GM19238 (cell line): ENCODE measurements at regions not wholly inside any gene's neighbourhood (a gene's known extent, or its start where the extent isn't known, plus 50 kb on each side); places are given as distances from the start of the nearest gene placed in this dataset.
"Not testable (repeated sequence)": the region's sequence is repeated elsewhere in the genome, so short reads cannot be mapped to it uniquely, and the experiment has no call there.

Source experiments
- DNase-seq: peaks from one replicate; pipeline ENCODE4 v3.0.0; 2011; ENCODE audit warnings: low spot score; ENCODE audit not compliant: insufficient read length

GRCh38 chr5:2534251-2534650, 217.2 kb downstream of the IRX2 start:
- DNase-seq = no peak

GRCh38 chr5:2533848-2534247, 217.6 kb downstream of the IRX2 start:
- not testable (repeated sequence) for DNase-seq

DNA sequence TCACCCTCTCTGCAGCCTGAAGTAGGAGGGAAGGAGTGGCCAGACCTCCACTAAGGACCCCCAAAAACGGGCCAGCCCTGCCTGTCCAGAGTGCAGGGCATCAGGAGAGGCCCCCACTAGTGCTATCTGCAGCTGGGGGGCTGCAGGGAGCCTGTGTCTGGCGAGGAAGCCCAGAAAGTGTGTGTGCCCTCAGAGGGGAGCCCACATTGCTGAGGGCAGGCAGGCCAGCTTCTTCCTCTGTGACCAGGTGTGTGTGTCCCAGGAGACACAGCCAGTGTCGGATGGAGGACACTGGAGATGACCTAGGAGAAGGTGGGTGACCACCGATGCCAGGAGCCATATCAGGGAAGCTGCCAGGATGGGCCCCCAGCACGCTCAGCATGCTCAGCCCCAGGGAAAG, 218.7 kb downstream of the IRX2 start:
- no peak for DNase-seq

- no peak for DNase-seq
Measured at GRCh38 chr5:2531318-2531717, 220.2 kb downstream of the IRX2 start.

GRCh38 chr5:2530609-2531008, 220.9 kb downstream of the IRX2 start:
- no peak for DNase-seq

- no peak for DNase-seq
Measured at GRCh38 chr5:2529371-2530092, 221.9 kb downstream of the IRX2 start.

- DNase-seq = no peak
Measured at GRCh38 chr5:2525351-2525750, 226.1 kb downstream of the IRX2 start.

DNA sequence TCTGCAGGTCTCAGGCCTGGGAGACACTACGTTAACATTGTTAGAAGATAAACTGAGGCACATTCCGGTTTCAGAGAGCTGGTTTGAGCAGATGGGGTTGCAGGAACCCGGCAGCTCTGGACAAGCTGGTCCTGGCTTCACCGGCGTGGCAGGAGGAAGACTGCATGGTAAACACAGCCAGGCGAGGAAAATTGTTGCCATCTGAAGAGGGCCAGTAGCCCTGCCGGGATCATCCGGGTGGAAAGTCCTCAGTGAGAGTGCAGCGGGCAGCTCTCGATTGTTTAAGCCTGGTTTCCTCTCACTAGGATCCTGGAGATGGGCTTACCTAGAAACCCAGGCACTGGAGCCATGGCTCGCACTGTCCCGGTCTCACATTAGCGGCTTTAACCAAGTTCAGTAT, 226.9 kb downstream of the IRX2 start:
- DNase-seq = no peak

DNA sequence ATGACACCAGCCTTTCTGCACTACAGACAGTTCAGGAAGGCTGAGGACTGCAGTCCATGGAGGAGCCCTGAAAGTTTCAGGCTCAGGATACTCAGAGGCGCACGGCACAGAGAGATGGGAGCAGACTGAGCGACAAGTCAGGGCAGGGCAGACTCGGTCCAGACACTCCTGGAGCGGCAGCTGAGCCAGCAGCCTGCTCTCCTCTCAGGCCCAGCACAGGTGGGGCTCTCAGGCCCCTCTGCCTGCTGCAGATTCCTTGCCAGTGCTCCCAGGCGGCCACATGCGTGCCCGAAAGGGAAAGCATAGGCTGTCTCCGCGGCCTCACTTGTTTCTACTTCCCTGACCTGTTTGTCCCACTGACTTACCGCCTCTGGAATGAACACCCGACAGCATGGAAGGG, 228.3 kb downstream of the IRX2 start:
- DNase-seq = no peak

DNA sequence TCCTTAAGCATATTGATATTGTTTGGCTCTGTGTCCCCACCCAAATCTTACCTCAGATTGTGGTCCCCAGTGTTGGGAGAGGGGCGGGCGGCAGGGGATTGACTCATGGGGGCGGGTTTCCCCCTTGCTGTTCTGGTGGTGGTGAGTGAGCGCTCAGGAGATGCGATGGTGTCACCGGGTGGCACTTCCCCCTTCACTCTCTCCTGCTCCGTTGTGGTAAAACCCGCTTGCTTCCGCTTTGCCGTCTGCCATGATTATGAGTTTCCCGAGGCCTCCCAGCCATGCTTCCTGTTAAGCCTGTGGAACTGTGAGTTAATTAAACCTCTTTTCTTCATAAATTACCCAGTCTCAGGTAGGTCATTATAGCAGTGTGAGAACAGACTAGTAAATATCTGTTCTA, 229.1 kb downstream of the IRX2 start:
- DNase-seq = no peak

DNA sequence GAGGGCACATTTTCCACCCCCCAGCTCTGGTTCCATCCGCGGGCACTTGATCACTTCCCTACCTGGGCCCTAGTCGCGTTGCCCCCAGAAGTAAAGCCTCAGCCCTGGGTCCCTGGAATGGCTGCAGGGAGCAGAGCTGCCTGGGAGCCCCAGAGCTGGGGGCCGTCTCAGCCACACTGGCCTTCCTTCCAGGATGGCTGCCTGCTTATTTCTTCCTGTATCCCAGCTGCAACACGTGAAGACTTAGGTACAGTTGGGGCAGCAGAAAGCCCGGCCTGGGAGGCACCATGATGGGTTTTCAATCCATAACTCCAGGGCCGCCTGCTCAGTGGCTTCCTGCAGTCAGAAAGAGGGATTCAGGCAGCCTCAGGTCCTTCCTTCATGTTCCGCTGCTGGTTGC, 232.3 kb downstream of the IRX2 start:
- no peak for DNase-seq

- DNase-seq = no peak
Measured at GRCh38 chr5:2517451-2517850, 234.0 kb downstream of the IRX2 start.

- no peak for DNase-seq
Measured at GRCh38 chr5:2515180-2515764, 236.2 kb downstream of the IRX2 start.

DNA sequence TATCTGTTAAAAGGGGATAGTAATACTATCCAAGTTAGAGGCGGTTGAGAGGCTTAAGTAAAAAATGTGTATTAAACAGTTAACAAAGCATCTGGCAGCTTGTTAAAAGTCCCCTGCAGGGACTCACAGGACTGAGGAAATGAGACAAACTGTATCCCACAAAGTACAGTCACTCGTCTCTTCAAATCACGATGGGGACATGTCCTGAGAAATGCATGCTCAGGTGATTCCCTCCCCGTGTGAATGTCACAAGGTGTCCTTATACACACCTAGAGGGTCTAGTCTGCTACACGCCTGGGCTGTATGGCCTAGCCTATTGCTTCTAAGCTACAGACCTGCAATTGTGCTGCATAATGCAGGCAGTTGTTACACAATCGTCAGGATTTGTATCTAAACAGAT, 237.0 kb downstream of the IRX2 start:
- DNase-seq = no peak

DNA sequence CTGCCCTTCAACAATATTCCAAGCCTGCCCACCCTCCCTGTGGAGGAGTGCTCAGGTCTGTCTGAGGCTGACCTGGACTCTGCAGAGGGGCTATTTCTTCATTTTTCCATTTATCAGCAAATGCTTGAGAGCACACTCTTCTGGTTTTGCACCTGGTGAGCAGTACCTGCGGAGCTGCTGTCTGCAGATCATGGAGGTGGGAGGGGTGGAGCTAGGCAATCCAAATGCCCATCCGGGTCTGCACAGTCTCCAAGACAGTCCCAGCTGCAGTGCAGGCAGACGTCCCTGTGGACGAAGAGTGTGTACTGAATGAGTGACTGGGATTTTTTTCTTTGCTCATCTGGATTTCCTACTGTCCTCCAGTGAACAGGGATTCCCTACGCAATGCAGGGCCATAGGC, 239.8 kb downstream of the IRX2 start:
- DNase-seq = no peak

DNA sequence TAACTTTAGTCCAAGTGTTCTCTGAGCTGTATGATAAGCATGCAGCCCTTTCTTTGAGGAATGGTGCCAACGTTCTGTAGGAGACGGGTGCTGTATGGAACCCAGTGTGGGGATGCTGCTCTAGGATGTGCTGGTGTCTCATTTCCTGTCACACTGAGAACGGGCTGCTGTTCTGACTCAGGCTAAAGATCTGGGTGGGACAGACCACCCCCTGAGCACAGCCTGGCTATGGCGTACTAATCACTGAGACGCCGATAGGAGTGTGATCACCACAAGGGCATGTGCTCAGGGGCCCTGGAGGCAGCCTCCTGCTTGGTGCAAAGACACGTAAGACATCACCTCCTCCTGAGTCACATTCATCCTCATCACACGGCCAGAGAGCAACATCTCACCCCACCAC, 240.4 kb downstream of the IRX2 start:
- no peak for DNase-seq

GRCh38 chr5:2509527-2509926, 241.9 kb downstream of the IRX2 start:
- no peak for DNase-seq

DNA sequence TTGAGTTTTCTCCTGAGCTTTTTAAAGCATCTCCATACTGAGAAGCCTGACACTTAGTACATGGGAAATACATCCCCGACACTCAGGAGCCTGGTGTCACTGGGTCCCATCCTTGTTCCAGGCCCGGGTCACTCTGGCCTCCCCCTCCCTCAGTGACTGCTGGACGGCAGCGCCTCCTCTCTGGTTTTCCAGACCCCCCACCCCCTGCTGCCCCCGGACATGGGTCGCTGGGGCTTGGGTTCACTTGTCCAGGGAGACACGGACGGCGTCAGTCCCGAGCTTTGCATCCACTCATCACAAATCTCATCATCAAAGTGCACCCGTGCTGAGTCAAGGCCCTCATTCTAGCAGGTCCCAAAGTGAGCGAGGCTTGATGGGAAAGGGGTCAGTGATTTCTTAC, 243.0 kb downstream of the IRX2 start:
- DNase-seq = no peak

DNA sequence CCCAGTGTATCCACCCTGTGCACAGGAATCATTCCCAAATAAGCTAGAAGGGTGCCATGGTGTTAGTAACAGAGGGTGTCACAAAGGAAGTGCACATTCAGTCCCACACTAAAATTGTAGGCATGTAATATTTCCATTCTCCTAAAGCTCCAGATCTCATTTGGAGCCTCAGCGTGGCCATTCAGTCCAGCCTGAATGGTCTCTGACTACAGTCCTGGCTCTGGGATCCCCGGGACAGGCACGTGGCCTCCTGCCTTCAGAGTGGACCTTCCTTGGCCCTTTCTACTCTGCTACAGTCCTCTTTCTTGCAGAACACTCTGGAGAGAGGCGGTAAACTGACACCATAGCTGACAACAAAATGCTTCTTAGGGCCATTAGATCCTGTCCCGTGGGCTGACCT, 243.9 kb downstream of the IRX2 start:
- no peak for DNase-seq

DNA sequence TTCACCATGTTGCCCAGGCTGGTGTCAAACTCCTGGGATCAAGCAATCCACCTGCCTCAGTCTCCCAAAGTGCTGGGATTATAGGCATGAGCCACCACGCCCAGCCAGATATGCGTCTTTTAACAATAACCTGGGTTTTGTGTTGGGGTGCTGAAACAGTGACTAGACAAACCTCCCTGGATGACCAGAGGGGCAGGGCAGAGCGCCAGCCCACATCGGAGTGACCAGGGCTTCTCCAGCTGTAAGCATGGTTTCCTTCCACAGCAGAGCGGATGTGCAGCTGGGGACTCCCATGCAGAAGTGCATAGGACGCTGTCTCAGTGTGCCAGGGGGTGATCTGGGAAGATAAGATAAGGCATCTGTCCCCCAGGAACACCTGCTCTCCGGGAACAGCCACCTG, 244.9 kb downstream of the IRX2 start:
- no peak for DNase-seq

DNA sequence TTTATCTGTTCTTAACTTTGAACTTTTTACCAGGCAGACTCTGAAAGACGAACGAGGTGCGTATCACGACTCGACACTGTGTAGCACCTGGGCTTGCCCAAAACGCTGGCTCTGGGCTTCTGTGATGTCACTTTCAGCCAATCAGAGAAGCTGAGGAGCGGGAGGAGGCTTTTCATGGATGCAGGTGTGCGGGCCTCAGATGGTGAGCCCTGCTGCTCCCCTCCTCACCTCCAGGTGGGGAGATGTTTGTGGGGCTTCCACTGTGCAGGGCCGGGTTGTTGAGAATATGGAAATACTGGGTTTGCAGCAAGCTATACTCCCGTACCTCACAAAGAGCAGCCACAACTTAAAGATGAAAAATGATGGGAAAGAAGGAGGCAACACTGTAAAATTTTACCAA, 246.3 kb downstream of the IRX2 start:
- no peak for DNase-seq

DNA sequence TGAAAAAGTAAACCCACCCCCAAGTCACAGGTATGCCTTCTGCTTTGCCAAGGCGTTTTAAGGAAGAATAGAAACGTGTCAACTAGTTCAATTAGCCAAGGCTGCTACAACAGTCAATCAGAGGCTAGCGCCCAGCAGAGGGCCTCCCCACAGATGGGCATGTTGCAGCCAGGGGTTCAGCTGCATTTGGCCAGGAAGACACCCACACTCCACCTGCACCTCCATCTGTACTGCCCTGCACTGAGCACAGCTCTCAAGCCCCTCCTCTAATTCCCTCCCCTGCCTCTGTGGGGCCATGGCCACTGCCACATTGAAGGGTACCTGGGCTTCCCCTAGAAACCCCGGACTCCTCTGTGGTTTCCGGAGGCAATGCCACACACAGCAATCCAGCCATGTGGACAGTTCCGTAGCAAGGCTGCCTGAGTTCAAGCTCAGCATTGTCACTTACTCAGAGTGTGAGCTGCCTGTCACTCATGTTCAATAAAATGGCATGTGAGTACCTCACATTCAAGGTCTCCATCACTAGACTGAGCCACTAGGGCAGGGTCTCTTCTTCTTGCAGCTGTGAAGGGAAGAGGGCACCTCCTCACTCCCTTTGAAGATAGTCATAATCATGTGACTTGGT, 248.4 kb downstream of the IRX2 start:
- no peak for DNase-seq

DNA sequence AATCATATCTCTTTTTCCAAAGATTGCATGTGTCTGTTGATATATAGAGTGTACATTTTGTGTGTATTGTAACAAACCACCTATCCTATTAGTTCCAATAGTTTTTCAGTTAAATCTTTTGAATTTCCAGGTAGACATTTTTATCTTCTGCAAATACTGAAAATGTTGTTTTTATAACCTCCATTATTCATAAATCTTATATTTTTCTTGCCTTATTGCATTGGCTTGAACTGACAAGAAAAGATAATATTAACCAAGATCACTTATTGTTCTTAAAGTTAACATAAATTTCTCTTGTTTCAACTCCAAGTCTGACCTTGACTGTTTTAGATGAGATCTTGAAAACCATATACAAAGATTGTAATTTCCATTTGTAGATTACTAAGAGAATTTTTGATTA, 251.6 kb downstream of the IRX2 start:
- no peak for DNase-seq
